ENCODE measurements at regions not wholly inside any gene's neighbourhood (a gene's known extent, or its start where the extent isn't known, plus 50 kb on each side); places are given as distances from the start of the nearest gene placed in this dataset.

- peak; percentile 71 for DNase-seq (ENCODE audit: low read depth)
- Histone ChIP-seq H4K20me1 (ENCODE audit: insufficient read depth, low read length) (no peaks in the 10 kb centered on the region), H3K9me3 (ENCODE audit: insufficient read depth, low read depth, low read length) (no peaks in the 10 kb centered on the region), H3K4me2 (ENCODE audit: low read length) (peak overlapping the region; percentile 79), H3K27me3 (ENCODE audit: insufficient read depth, low read length) (peaks cover 3% of the 10 kb centered on the region), H3K27ac (ENCODE audit: low read depth, low read length) (no peak overlapping the region), H3K36me3 (ENCODE audit: insufficient read depth, low read length) (no peaks in the 10 kb centered on the region), H3K79me2 (ENCODE audit: insufficient read depth, low read length) (no peaks in the 10 kb centered on the region), H3K9ac (ENCODE audit: low read length) (peak overlapping the region; percentile 45), H3K4me1 (ENCODE audit: insufficient read depth, low read length) (peaks cover 23% of the 10 kb centered on the region), H2AFZ (ENCODE audit: low read depth, low read length) (peak overlapping the region; percentile 72), H3K4me3 (ENCODE audit: insufficient read depth, low read depth, low read length) (peak overlapping the region; percentile 21)
- Mint-ChIP-seq H3K4me3 (ENCODE audit: unreplicated experiment) (peak overlapping the region; percentile 28), H3K36me3 (ENCODE audit: low read depth, unreplicated experiment) (no peaks in the 10 kb centered on the region), H3K27ac (ENCODE audit: unreplicated experiment) (no peak overlapping the region), H3K4me1 (ENCODE audit: low read depth, unreplicated experiment) (peaks cover 23% of the 10 kb centered on the region), H3K9me3 (ENCODE audit: unreplicated experiment) (peaks cover 13% of the 10 kb centered on the region), H3K27me3 (ENCODE audit: low read depth, unreplicated experiment) (no peaks in the 10 kb centered on the region)
- no peak for TF ChIP-seq EZH2 (IDR thresholded peaks at IDR 0.05; ENCODE audit: insufficient read depth, low read length)
- TF ChIP-seq CTCF (IDR thresholded peaks at IDR 0.05; ENCODE audit: insufficient read depth, low read depth, low read length): no peak
- no peak for FAIRE-seq
These were observed 243.6 kb downstream of the AUH start for GRCh38 chr9:91117959-91118703.

GRCh38 chr9:91118704-91119025 lies 243.1 kb downstream of the AUH start:
- TF ChIP-seq EZH2 (IDR thresholded peaks at IDR 0.05; ENCODE audit: insufficient read depth, low read length) (no peak), CTCF (IDR thresholded peaks at IDR 0.05; ENCODE audit: insufficient read depth, low read depth, low read length) (no peak)
- peaks cover 15% of the 10 kb centered on the region for H3K9me3 Mint-ChIP-seq (ENCODE audit: unreplicated experiment)
- peak overlapping the region; percentile 72 for H2AFZ ChIP-seq (ENCODE audit: low read depth, low read length)

GRCh38 chr9:91119142-91119541 lies 242.6 kb downstream of the AUH start:
- DNase-seq (ENCODE audit: low read depth): peak; percentile 50
- H4K20me1 ChIP-seq (ENCODE audit: insufficient read depth, low read length): no peaks in the 10 kb centered on the region
- peak overlapping the region; percentile 79 for H3K4me2 ChIP-seq (ENCODE audit: low read length)
- peaks cover 3% of the 10 kb centered on the region for H3K27me3 ChIP-seq (ENCODE audit: insufficient read depth, low read length)
- H3K9me3 ChIP-seq (ENCODE audit: insufficient read depth, low read depth, low read length): no peaks in the 10 kb centered on the region
- H3K9me3 Mint-ChIP-seq (ENCODE audit: unreplicated experiment): peaks cover 15% of the 10 kb centered on the region
- peak overlapping the region; percentile 45 for H3K9ac ChIP-seq (ENCODE audit: low read length)
- H3K4me1 Mint-ChIP-seq (ENCODE audit: low read depth, unreplicated experiment): peaks cover 23% of the 10 kb centered on the region
- H3K79me2 ChIP-seq (ENCODE audit: insufficient read depth, low read length): no peaks in the 10 kb centered on the region
- H3K27me3 Mint-ChIP-seq (ENCODE audit: low read depth, unreplicated experiment): no peaks in the 10 kb centered on the region
- H3K4me1 ChIP-seq (ENCODE audit: insufficient read depth, low read length): peaks cover 23% of the 10 kb centered on the region
- H3K36me3 ChIP-seq (ENCODE audit: insufficient read depth, low read length): no peaks in the 10 kb centered on the region
- peak; percentile 34 for FAIRE-seq
- peak overlapping the region; percentile 68 for H2AFZ ChIP-seq (ENCODE audit: low read depth, low read length)
- H3K27ac ChIP-seq (ENCODE audit: low read depth, low read length): peak overlapping the region; percentile 36
- H3K4me3 ChIP-seq (ENCODE audit: insufficient read depth, low read depth, low read length): peak overlapping the region; percentile 25
- peak overlapping the region; percentile 63 for H3K27ac Mint-ChIP-seq (ENCODE audit: unreplicated experiment)
- peak overlapping the region; percentile 3 for H3K4me3 Mint-ChIP-seq (ENCODE audit: unreplicated experiment)
- no peaks in the 10 kb centered on the region for H3K36me3 Mint-ChIP-seq (ENCODE audit: low read depth, unreplicated experiment)
- TF ChIP-seq EZH2 (IDR thresholded peaks at IDR 0.05; ENCODE audit: insufficient read depth, low read length) (no peak), CTCF (IDR thresholded peaks at IDR 0.05; ENCODE audit: insufficient read depth, low read depth, low read length) (no peak)

More at GRCh38 chr9:91118704-91119025, 243.1 kb downstream of the AUH start:
- H3K9ac ChIP-seq (ENCODE audit: low read length): peak overlapping the region; percentile 45
- no peaks in the 10 kb centered on the region for H3K36me3 ChIP-seq (ENCODE audit: insufficient read depth, low read length)
- Mint-ChIP-seq H3K4me1 (ENCODE audit: low read depth, unreplicated experiment) (peaks cover 23% of the 10 kb centered on the region), H3K27ac (ENCODE audit: unreplicated experiment) (no peak overlapping the region), H3K27me3 (ENCODE audit: low read depth, unreplicated experiment) (no peaks in the 10 kb centered on the region), H3K36me3 (ENCODE audit: low read depth, unreplicated experiment) (no peaks in the 10 kb centered on the region), H3K4me3 (ENCODE audit: unreplicated experiment) (no peak overlapping the region)
- peak overlapping the region; percentile 79 for H3K4me2 ChIP-seq (ENCODE audit: low read length)
- H3K9me3 ChIP-seq (ENCODE audit: insufficient read depth, low read depth, low read length): no peaks in the 10 kb centered on the region
- no peak for FAIRE-seq
- peaks cover 3% of the 10 kb centered on the region for H3K27me3 ChIP-seq (ENCODE audit: insufficient read depth, low read length)
- peak overlapping the region; percentile 21 for H3K4me3 ChIP-seq (ENCODE audit: insufficient read depth, low read depth, low read length)
- no peaks in the 10 kb centered on the region for H4K20me1 ChIP-seq (ENCODE audit: insufficient read depth, low read length)
- no peaks in the 10 kb centered on the region for H3K79me2 ChIP-seq (ENCODE audit: insufficient read depth, low read length)
- DNase-seq (ENCODE audit: low read depth): no peak
- peaks cover 23% of the 10 kb centered on the region for H3K4me1 ChIP-seq (ENCODE audit: insufficient read depth, low read length)
- no peak overlapping the region for H3K27ac ChIP-seq (ENCODE audit: low read depth, low read length)

Data from astrocyte (in vitro differentiated cells and primary cell).